H9 (cell line): ENCODE measurements at regions not wholly inside any gene's neighbourhood (a gene's known extent, or its start where the extent isn't known, plus 50 kb on each side); places are given as distances from the start of the nearest gene placed in this dataset.

ENCODE experiments used
- DNase-seq: peaks from one replicate; pipeline ENCODE4 v3.0.0-alpha.2; 2017
- H2AFZ ChIP-seq: one replicate; pipeline ENCODE4 v1.6.1; 2013; ENCODE audit warnings: mild to moderate bottlenecking, low read length, control low read depth, moderate library complexity
- H2AK5ac ChIP-seq: 2 replicates; pipeline ENCODE4 v1.6.1; 2013; ENCODE audit warnings: low read length, control low read depth, mixed read lengths; ENCODE audit not compliant: insufficient read length
- H2BK120ac ChIP-seq: one replicate; pipeline ENCODE4 v1.6.1; 2013; ENCODE audit warnings: low read depth, mild to moderate bottlenecking, low read length, control low read depth, inconsistent platforms; ENCODE audit not compliant: poor library complexity, severe bottlenecking
- H2BK12ac ChIP-seq: 2 replicates; pipeline ENCODE4 v1.6.1; 2013; ENCODE audit warnings: low read length, control low read depth, mixed read lengths, low read depth; ENCODE audit not compliant: insufficient read length
- H2BK15ac ChIP-seq: 2 replicates; pipeline ENCODE4 v1.6.1; 2013; ENCODE audit warnings: low read depth, low read length, control low read depth
- H2BK20ac ChIP-seq: one replicate; pipeline ENCODE4 v1.6.1; 2013; ENCODE audit warnings: low read depth, mild to moderate bottlenecking, low read length, control low read depth, inconsistent platforms; ENCODE audit not compliant: poor library complexity, severe bottlenecking
- H2BK5ac ChIP-seq: 2 replicates; pipeline ENCODE4 v1.6.1; 2013; ENCODE audit warnings: low read length, control low read depth, mixed read lengths; ENCODE audit not compliant: insufficient read length
- H3K14ac ChIP-seq: 2 replicates; pipeline ENCODE4 v1.6.1; 2013; ENCODE audit warnings: low read length, control low read depth; ENCODE audit not compliant: insufficient read depth
- H3K18ac ChIP-seq: 2 replicates; pipeline ENCODE4 v1.6.1; 2013; ENCODE audit warnings: low read depth, mild to moderate bottlenecking, mixed read lengths, low read length, control low read depth; ENCODE audit not compliant: insufficient read length
- H3K23ac ChIP-seq: 2 replicates; pipeline ENCODE4 v1.6.1; 2013; ENCODE audit warnings: low read length, control low read depth, mixed read lengths, low read depth; ENCODE audit not compliant: insufficient read length
- H3K23me2 ChIP-seq: 2 replicates; pipeline ENCODE4 v1.6.1; 2013; ENCODE audit warnings: low read depth, mild to moderate bottlenecking, mixed read lengths, low read length, control low read depth; ENCODE audit not compliant: insufficient read length, poor library complexity, severe bottlenecking
- H3K27ac ChIP-seq: 2 replicates; pipeline ENCODE4 v1.5.1; 2013; ENCODE audit warnings: low read length, control low read depth, mixed read lengths, low read depth; ENCODE audit not compliant: insufficient read length
- H3K27me3 ChIP-seq: 2 replicates; pipeline ENCODE4 v1.6.1; 2013; ENCODE audit warnings: low read length, control low read depth, inconsistent platforms; ENCODE audit not compliant: insufficient read depth
- H3K4ac ChIP-seq: 2 replicates; pipeline ENCODE4 v1.6.1; 2013; ENCODE audit warnings: low read depth, mild to moderate bottlenecking, control low read depth, inconsistent platforms, low read length, moderate library complexity
- H3K4me1 ChIP-seq: 2 replicates; pipeline ENCODE4 v1.6.1; 2013; ENCODE audit warnings: low read length, control low read depth, inconsistent platforms; ENCODE audit not compliant: insufficient read depth
- H3K4me2 ChIP-seq: 2 replicates; pipeline ENCODE4 v1.6.1; 2013; ENCODE audit warnings: low read length, control low read depth, mixed read lengths; ENCODE audit not compliant: insufficient read length, insufficient read depth
- H3K56ac ChIP-seq: 2 replicates; pipeline ENCODE4 v1.6.1; 2013; ENCODE audit warnings: low read depth, mild to moderate bottlenecking, mixed read lengths, low read length, control low read depth; ENCODE audit not compliant: insufficient read length
- H3K79me1 ChIP-seq: 2 replicates; pipeline ENCODE4 v1.6.1; 2013; ENCODE audit warnings: low read depth, mild to moderate bottlenecking, moderate library complexity, low read length, control low read depth, inconsistent platforms; ENCODE audit not compliant: insufficient read depth, poor library complexity, severe bottlenecking
- H3K79me2 ChIP-seq: 2 replicates; pipeline ENCODE4 v1.6.1; 2013; ENCODE audit warnings: low read length, control low read depth, inconsistent platforms; ENCODE audit not compliant: insufficient read depth
- H3K9ac ChIP-seq: 2 replicates; pipeline ENCODE4 v1.6.1; 2013; ENCODE audit warnings: low read length, control low read depth, mixed read lengths; ENCODE audit not compliant: insufficient read length; ENCODE audit errors: extremely low read depth
- H3K9me3 ChIP-seq: one replicate; pipeline ENCODE4 v1.6.1; 2013; ENCODE audit warnings: low read depth, low read length, inconsistent platforms; ENCODE audit not compliant: control insufficient read depth
- H3T11ph ChIP-seq: one replicate; pipeline ENCODE4 v1.6.1; 2013; ENCODE audit warnings: mild to moderate bottlenecking, low read length, control low read depth, inconsistent platforms
- H4K20me1 ChIP-seq: one replicate; pipeline ENCODE4 v1.6.1; 2013; ENCODE audit not compliant: control insufficient read depth, insufficient read length, insufficient read depth
- H4K5ac ChIP-seq: 2 replicates; pipeline ENCODE4 v1.6.1; 2013; ENCODE audit warnings: low read depth, mild to moderate bottlenecking, mixed read lengths, low read length, control low read depth; ENCODE audit not compliant: insufficient read length
- H4K8ac ChIP-seq: replicated peaks from 2 replicates; pipeline ENCODE4 v1.6.1; 2013; ENCODE audit warnings: low read length, control low read depth, mixed read lengths, low read depth; ENCODE audit not compliant: insufficient read length
- H4K91ac ChIP-seq: 2 replicates; pipeline ENCODE4 v1.6.1; 2013; ENCODE audit warnings: low read depth, mild to moderate bottlenecking, moderate library complexity, mixed read lengths, low read length, control low read depth; ENCODE audit not compliant: insufficient read length
- H3K27ac Mint-ChIP-seq, 3 experiments: 2 replicates in 2 of 3; 3 replicates in 1 of 3; pipeline ENCODE4 v1.8.0; 2020 to 2021; ENCODE audit warnings: mixed read lengths in 3 of 3, mild to moderate bottlenecking in 1 of 3, moderate library complexity in 1 of 3
- H3K27me3 Mint-ChIP-seq: 2 replicates; pipeline ENCODE4 v1.8.0; 2021; ENCODE audit warnings: low read depth, mild to moderate bottlenecking, moderate library complexity, mixed read lengths
- H3K36me3 Mint-ChIP-seq, 3 experiments: 2 replicates in 2 of 3; 3 replicates in 1 of 3; pipeline ENCODE4 v1.8.0; 2020 to 2021; ENCODE audit warnings: low read depth in 3 of 3, mixed read lengths in 3 of 3; ENCODE audit not compliant: insufficient read depth in 1 of 3
- H3K4me1 Mint-ChIP-seq, 2 experiments: 2 replicates each; pipeline ENCODE4 v1.8.0; 2020; ENCODE audit warnings: mixed read lengths in 2 of 2
- H3K4me3 Mint-ChIP-seq, 2 experiments: 2 replicates in 1 of 2; 3 replicates in 1 of 2; pipeline ENCODE4 v1.8.0; 2020 to 2021; ENCODE audit warnings: mild to moderate bottlenecking in 2 of 2, mixed read lengths in 2 of 2, moderate library complexity in 1 of 2
- H3K9me3 Mint-ChIP-seq, 2 experiments: 2 replicates in 1 of 2; 3 replicates in 1 of 2; pipeline ENCODE4 v1.8.0; 2020; ENCODE audit warnings: mild to moderate bottlenecking in 2 of 2, mixed read lengths in 2 of 2, moderate library complexity in 1 of 2
- CTCF ChIP-seq: fragments of 200-600 bp; sonication (generic); conservative IDR thresholded peaks from 3 replicates; pipeline ENCODE4 v1.8.0; 2021; ENCODE audit warnings: antibody characterized with exemption, mild to moderate bottlenecking
- WGBS: extraction: QIAGEN DNeasy Blood & Tissue Kit; methylation state at CpG from one replicate; pipeline ENCODE4 v1.1.7; 2013; ENCODE audit warnings: missing lambda C conversion rate, low lambda C conversion rate, mixed read lengths; ENCODE audit not compliant: insufficient read length; ENCODE audit errors: extremely low coverage; 5-methylcytosine and 5-hydroxymethylcytosine counted together

GRCh38 chr4:95693594-95693993, 144.8 kb upstream of the UNC5C start:
- H3K9ac ChIP-seq: no peak overlapping the region
- H3K4me1 ChIP-seq: no peaks in the 10 kb centered on the region
- no peak overlapping the region for H3K18ac ChIP-seq
- no peaks in the 10 kb centered on the region for H3K4me1 Mint-ChIP-seq
- H4K8ac ChIP-seq: no peak overlapping the region
- H4K91ac ChIP-seq: no peak overlapping the region
- H2BK120ac ChIP-seq: no peak overlapping the region
- H4K20me1 ChIP-seq: no peaks in the 10 kb centered on the region
- H3K36me3 Mint-ChIP-seq: peaks cover 4 to 10% (median 7%) of the 10 kb centered on the region in 3 experiments; a peak in 6 of 7 replicates
- no peak overlapping the region for H3K56ac ChIP-seq
- H3K27me3 ChIP-seq: no peaks in the 10 kb centered on the region
- no peak overlapping the region for H4K5ac ChIP-seq
- H3K23ac ChIP-seq: no peak overlapping the region
- no peak overlapping the region for H3K4me2 ChIP-seq
- H2BK20ac ChIP-seq: no peak overlapping the region
- no peaks in the 10 kb centered on the region for H3K79me1 ChIP-seq
- H3K14ac ChIP-seq: no peak overlapping the region
- H2BK12ac ChIP-seq: no peak overlapping the region
- H3K79me2 ChIP-seq: no peaks in the 10 kb centered on the region
- no peaks in the 10 kb centered on the region for H3K23me2 ChIP-seq
- no peak overlapping the region for H2BK5ac ChIP-seq
- DNase-seq: peak; percentile 29
- peaks cover 6% of the 10 kb centered on the region in 2 experiments; a peak in 4 of 5 replicates for H3K9me3 Mint-ChIP-seq
- H3K4ac ChIP-seq: no peak overlapping the region
- peak; percentile 66 for TF ChIP-seq CTCF
- H3K27ac Mint-ChIP-seq: no peak overlapping the region
- no peak overlapping the region for H2AK5ac ChIP-seq
- no peak overlapping the region for H3K4me3 Mint-ChIP-seq
- H3K27ac ChIP-seq: no peak overlapping the region
- no peaks in the 10 kb centered on the region for H3K27me3 Mint-ChIP-seq
- WGBS: no CpG with 5 or more reads among the region's 2 CpGs
- no peak overlapping the region for H2BK15ac ChIP-seq
- no peaks in the 10 kb centered on the region for H3K9me3 ChIP-seq
- no peak overlapping the region for H2AFZ ChIP-seq
- no peak overlapping the region for H3T11ph ChIP-seq
